HCT116 (cell line): ENCODE measurements at regions not wholly inside any gene's neighbourhood (a gene's known extent, or its start where the extent isn't known, plus 50 kb on each side); places are given as distances from the start of the nearest gene placed in this dataset.

Experiments
- CBX3 ChIP-seq: IDR thresholded peaks from 2 replicates; pipeline ENCODE4 v1.6.1; 2012; ENCODE audit warnings: low read depth
- CTCF ChIP-seq, 3 experiments: fragments of 200-600 bp in 1 of 3; sonication (generic) in 1 of 3; IDR thresholded peaks in 2 of 3; conservative IDR thresholded peaks in 1 of 3; 2 replicates each; pipeline ENCODE4 v1.5.1; 2012 to 2017; ENCODE audit warnings: low read depth in 2 of 3, low read length in 2 of 3, antibody characterized with exemption in 1 of 3, borderline replicate concordance in 1 of 3, control low read depth in 1 of 3, mild to moderate bottlenecking in 1 of 3, mixed read lengths in 1 of 3, mixed run types in 1 of 3, moderate library complexity in 1 of 3; ENCODE audit not compliant: insufficient read depth in 1 of 3
- EZH2 ChIP-seq: fragments of 200-600 bp; sonication (generic); IDR thresholded peaks from 2 replicates; pipeline ENCODE4 v1.6.1; 2017; ENCODE audit warnings: antibody characterized with exemption, mixed run types
- MAX ChIP-seq: IDR thresholded peaks from 2 replicates; pipeline ENCODE4 v1.6.1; 2012
- POLR2A ChIP-seq: IDR thresholded peaks from 2 replicates; pipeline ENCODE4 v1.7.0; 2011; ENCODE audit warnings: borderline replicate concordance; ENCODE audit not compliant: insufficient read depth, insufficient read length; ENCODE audit errors: extremely low read depth
- POLR2AphosphoS5 ChIP-seq: IDR thresholded peaks from 2 replicates; pipeline ENCODE4 v1.6.1; 2011; ENCODE audit warnings: mild to moderate bottlenecking, low read depth, low read length, moderate library complexity

DNA sequence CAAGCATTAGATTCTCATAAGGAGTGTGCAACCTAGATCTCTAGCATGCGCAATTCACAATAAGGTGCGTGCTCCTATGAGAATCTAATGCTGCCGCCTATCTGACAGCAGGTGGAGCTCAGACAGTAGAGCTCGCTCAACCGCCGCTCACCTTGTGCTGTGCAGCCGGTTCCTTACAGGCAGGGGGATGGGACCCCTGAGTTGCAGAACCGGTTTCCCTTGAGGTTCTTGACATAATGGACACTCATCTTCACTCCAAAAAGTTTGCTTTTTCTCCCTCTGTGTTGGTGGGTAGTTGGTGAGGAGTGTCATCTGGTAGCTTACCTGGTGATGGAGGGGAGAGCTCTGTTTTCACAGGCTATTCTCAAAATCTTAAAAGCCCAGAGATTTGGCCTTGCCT lies 324.0 kb upstream of the TBL1XR1 start:
- TF ChIP-seq POLR2A (no peak), CTCF (IDR thresholded peaks at IDR 0.05 in 2 of 3, conservative IDR thresholded peaks at IDR 0.05 in 1 of 3; ENCODE audit: borderline replicate concordance in 1 of 3, insufficient read depth in 1 of 3, low read depth in 2 of 3, low read length in 2 of 3) (0 out of 6 replicates have a peak, but pooled peaks of 1 of the 3 experiments have one; percentile 13), CBX3 (no peak), EZH2 (no peak), POLR2AphosphoS5 (no peak), MAX (no peak)
